SKM-1 treated with dmso at 0.1 percent for 144 hours (cell line): ENCODE measurements at regions not wholly inside any gene's neighbourhood (a gene's known extent, or its start where the extent isn't known, plus 50 kb on each side); places are given as distances from the start of the nearest gene placed in this dataset.

Source experiments
- DNase-seq: peaks from one replicate; lab custom pipeline; 2025; ENCODE audit not compliant: unreplicated experiment; lab: John Stamatoyannopoulos, UW

DNA sequence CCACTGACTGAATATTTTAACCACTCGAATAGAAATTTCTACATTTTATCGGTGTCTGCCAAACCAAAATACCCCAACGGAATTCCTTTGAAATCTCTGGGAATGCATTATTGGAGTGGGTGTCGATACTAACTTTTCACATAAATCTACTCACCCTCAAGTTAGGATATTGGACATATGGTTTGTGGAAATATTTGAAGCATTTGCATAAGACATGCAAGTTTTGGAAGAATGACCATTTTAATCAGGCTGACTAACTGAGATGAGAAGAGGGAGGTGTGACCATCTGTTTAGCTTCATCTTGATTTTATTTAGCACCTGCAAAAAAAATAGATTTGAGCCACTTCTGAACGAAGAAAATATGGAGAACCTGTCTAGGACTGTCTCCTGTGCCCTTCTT, 61.2 kb downstream of the KLF6 start:
- no peak for DNase-seq

DNA sequence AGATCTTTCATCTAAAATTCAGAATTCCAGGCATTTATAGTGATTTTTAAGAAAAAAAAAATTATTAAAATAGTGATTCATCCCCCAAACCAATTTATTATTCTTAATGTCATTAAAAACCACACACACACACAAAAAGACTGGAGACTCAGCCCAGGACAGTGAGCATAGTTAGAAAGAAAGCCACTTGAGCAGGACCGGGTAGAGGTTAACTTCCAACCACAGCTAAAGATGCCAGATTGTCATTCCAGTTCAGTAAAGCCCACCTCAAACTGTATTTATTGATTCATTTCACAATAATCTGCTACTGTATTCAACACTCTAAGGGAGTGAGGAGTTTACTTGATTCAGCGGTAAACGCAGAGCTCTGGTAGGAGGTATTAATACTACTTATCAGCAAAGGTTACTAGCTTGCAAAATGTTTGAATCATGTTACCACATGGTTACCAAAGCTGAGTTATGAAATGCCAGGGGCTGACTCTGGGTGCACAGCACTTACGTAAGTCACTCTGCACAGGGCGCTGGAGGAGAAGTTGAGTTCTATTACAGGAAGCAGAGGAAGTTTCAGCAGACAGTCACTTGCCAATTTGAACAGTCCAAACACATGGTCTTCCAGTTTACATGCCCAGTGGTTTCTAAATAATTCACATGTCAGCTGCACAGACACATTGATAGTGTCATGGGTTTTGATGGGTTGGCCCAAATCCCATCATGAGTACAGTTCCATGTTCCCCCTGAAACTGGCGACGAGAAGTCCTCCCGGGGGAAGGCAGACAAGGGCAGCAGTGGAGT, 64.6 kb downstream of the KLF6 start:
- DNase-seq: peak; percentile 90

DNA sequence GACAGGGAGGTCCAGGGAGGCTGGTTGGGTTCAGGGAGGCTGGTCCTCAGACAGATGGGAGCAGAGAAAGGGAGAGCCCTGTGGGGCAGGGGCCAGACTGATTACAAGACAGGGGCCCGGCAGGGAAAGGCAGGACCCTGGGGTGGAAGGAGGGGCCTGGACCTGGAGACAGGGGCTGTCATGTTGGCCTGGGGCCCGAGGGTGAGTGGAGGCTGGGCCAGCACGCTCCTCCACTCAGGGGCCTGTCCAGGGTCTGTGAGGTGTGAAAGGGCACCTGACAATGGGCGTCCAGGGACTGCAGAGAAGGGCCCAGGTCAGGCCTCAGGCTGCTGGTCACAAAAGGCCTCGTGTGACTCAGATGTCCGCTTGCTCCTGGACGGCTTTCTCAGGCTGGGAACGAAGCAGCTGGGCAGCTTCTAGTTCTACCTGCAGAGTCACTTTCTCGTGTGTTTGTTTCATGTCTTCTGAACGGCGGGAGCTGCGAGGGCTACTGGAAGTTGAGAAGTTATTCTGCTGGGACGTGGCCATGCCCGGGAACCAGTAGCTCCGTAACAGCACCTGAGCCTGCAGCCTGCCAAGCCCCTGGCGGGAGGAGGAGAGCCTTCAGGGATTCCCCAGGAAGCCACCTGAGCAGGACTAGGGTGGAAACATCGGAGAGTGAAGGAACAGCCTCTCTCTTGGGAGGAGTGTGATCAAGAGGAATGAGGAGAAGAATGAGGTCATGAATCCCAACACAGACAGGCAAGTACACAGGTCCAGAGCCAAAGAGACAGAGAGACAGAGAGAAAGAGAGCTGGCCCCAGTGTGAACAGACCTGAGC, 65.8 kb downstream of the KLF6 start:
- DNase-seq: no peak

DNA sequence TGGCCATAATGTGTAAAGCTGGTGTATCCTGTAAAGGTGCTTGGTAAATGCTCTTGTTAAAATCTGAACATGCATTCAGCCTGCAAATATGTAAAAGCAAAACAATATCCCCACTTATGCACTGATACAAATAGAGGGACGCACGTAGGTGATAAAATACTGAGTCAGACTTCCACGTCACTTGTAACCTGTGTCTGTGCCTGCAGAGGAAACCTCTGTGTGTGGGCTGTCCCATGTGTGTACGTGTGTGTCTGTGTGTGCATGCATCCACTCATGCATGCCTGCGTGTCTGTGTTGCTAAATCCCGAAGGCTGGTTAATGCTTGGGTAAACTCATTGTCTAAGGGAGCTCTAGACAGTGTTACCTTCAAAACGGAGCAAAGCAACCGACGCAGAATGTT, 68.9 kb downstream of the KLF6 start:
- no peak for DNase-seq

- no peak for DNase-seq
Measured at GRCh38 chr10:3714967-3715366, 70.0 kb downstream of the KLF6 start.

GRCh38 chr10:3714531-3714930, 70.5 kb downstream of the KLF6 start:
- DNase-seq: peak; percentile 2

DNA sequence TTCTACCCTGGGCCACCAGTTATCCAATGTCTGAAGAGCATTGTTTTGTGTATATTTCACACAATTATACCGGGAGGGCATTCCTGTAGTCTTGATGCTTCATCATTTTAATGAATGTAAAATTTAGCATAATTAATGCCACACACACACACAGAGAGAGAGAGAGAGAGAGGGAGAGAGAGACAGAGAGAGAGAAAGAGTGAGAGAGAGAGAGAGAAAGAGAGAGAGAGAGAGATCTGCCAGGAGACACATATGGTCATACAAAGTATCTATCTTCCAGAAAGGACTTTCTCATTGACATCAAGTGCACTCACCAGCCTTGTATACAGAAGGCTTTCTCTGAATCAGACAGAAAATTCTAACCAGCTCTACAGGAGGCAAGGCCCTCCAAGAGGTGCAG, 72.3 kb downstream of the KLF6 start:
- no peak for DNase-seq

DNA sequence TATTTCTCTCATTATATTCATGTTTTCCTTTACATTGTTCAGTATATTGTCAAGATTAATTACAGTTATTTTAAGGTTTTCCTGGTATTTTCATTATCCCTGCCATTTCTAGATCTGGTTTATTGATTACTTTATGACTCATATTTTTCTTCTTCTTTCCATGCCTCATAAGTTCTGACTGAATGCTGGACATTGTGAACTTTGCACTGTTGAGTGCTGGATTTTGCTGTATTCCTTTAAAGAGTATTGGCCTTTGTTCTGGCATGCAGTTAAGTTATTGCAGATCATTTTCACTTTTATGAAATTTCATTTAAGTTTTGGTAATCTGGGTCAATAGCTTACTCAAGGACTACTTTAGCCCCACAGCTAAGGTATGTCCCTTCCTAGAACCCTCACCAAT, 73.1 kb downstream of the KLF6 start:
- DNase-seq: no peak

DNA sequence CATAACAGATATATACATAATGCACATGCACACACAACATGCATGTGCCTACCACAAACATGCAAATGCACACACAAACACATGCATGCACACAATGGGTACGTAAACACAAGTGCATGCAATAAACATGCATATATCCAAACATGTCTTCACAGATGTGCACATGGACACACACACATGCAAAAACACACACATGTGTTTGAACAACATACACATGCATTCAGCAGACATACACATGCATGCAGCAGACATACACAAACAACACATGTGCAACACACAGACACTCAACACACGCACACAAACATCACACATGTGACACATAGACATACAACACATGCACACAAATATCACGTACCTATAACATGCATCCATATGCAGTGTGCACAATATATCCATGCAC, 74.2 kb downstream of the KLF6 start:
- no peak for DNase-seq

DNA sequence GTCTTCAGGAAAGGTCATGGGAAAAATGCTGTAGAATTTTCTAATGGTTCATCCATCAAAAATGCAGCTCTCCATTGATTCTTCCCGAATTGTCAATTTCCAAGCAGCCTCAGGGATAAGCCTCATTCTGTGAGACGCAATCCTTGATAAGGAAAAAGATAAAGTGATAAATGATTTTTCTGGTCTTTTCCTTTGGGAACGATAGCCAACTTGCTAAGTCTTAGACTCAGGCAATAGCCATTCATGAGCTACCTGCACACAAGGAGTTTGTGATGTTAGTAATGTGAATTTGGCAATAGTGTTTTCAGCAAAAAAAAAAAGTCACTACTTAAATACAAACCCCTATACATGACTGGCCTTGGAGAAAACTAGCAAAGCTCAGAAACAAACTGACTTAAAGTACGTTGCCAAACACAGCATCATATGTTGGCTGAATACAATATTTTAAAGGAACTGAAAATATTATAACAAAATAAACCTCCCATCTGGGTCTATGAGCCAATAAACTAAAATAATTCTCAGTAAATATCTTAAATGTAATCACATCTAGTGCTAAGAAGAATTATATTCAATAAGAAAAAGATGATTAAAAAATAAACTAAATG, 75.5 kb downstream of the KLF6 start:
- no peak for DNase-seq

- no peak for DNase-seq
Measured at GRCh38 chr10:3708852-3709251, 76.2 kb downstream of the KLF6 start.

GRCh38 chr10:3704565-3705325, 80.3 kb downstream of the KLF6 start:
- DNase-seq: no peak

DNA sequence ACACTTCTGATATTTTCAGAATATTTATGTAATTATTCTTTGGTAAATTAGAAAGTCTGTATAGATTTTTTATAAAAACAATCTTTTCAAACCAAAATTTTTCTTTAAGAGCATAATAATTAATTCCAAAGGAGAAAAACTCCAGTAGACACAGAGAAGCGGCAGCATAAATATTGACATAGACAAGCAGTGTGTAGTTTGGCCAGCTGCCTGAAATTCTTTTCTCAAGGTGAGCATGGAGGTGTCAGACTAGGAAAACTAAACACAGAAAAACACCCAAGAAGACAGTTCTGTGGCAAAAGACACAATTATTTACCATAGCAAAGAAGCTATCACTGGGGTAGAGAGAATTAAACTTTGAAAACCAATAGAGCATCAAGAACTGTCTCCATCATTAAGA, 82.4 kb downstream of the KLF6 start:
- DNase-seq: no peak

DNA sequence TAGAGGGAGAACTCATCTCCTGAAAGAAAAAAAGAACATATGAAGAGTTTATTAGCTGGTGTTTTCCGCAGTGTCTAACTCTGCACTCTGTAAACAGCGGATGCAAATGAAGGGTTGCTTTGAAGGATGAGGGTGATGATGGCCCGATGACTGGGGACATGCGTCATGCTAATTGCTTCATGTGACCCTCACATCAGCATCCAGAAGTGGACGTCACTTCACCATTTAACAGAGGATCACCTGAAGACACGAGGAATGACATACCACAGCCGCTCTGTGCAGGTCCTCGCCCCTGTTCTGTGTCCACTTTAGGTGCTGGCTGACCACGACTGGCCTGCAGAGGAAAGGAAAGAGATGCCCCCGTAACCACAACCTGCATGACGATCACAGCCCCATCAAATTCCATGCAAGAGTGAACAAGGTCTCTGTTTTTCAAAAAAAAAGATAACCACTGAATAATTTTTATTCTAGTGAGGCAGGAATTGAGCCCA, 82.9 kb downstream of the KLF6 start:
- no peak for DNase-seq

DNA sequence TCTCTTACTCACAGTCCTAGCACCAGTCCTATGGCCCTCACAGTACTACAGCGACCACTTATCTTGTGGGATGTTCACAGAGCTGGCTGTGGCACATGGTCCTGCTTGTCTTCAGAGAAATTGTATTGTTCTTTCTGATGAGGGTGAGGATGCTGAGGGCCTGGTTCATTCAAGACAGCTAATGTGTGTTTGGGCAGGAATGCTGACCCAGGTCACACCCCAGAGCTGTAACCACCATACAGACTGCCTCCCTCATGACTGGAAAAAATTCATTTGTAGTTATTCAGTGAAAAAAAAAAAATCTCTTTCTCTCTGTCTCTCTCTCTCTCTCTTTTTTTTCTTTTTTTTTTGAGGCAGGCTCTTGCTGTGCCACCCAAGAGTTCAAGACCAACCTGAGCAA, 83.5 kb downstream of the KLF6 start:
- no peak for DNase-seq

- no peak for DNase-seq
Measured at GRCh38 chr10:3700531-3701076, 84.4 kb downstream of the KLF6 start.

DNA sequence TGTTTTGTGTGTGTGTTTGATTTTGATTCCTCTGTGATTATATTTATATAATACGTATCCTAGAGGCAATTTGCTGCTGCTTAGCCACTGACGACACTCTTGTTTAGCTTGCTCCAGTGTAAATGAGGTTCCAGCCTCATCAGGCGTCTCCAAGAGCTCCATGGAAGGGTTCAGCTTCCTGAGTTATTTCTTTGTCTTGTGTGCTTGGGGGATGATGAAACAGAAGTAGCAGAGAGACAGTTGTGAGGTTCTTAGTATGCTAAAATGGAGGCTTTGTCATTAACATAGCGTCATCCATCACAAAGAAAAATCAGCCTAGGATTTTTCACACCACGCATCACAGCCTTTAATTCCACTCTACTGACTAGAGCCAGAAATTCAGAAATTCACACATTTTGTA, 85.1 kb downstream of the KLF6 start:
- DNase-seq: no peak

DNA sequence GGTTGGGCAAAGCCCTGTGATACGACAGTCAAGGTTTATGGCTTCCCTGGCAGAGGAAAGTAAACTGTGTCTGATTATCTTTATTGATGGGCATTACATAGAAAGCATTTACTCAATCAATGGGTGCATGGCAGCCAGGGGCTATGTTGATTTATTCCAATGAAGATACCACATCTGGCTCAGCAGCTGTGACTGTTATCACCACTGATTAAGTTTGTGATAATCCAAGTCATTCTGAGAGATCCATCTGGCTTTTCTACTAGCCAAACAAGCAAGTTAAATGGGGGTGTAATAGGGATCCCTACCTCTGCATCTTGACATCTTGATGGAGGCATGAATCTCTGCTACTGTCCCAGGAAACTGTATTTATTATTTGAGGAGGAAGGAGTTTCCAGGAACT, 86.7 kb downstream of the KLF6 start:
- no peak for DNase-seq

DNA sequence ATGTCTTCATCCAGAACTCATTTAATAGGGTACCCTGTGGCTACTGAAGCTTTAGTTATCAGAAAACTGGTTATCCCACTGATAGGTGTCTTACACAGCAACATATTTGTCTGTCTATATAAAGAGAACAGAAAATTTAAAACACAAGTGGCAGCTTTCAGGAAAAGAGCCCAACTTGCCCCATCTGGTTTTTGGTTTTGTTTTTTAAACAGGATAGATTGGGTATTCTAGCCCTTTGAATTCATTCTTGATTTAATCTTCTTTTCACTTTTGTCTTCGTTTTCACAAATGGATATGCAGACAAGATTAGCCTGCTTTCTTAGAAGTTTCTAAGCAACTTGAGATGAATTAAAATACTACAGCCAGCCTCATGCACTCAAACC, 91.3 kb downstream of the KLF6 start:
- no peak for DNase-seq

GRCh38 chr10:3693022-3693697, 91.8 kb downstream of the KLF6 start:
- no peak for DNase-seq
